GM12872 (cell line): ENCODE measurements at regions not wholly inside any gene's neighbourhood (a gene's known extent, or its start where the extent isn't known, plus 50 kb on each side); places are given as distances from the start of the nearest gene placed in this dataset.

Experiments
- TF ChIP-seq, protein P1 (sequence below): IDR thresholded peaks from 3 replicates; pipeline ENCODE4 v1.5.1; 2011; ENCODE audit warnings: low read depth, mild to moderate bottlenecking, low read length, moderate library complexity; ENCODE audit not compliant: insufficient read depth

DNA sequence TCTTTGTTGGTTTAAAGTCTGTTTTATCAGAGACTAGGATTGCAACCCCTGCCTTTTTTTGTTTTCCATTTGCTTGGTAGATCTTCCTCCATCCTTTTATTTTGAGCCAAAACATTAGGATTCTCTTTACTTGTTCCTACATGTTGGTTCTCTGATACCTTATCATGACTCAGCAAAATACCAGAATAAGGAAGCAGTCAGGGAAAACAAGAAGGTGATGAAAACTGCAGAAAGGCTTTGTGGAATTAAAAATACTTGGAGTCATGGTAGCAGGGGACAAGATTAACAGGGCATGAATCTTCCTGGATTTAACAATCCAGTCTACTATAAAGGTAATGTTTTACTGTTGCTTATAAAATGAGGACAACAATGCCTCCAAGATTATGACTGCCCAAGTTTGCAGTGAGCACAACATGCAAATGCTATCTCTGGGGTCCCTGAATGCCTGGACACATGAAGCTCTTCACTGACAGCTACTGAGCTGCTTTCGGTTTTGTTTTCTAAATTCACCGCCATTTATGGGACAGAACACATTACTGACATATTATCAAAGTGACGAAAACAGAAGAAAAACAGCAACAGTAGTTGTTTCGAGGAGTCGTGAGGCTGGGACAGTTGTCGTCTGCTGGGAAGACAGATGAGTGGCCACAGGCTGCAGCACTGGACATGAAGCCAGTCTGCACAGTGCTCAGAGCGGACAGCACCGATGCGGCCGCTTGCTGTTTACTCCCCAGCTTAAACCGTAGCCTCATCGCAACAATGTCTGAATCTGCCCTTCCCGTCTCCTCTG is 174.5 kb upstream of the DKK2 start:
- TF ChIP-seq, protein P1, sequence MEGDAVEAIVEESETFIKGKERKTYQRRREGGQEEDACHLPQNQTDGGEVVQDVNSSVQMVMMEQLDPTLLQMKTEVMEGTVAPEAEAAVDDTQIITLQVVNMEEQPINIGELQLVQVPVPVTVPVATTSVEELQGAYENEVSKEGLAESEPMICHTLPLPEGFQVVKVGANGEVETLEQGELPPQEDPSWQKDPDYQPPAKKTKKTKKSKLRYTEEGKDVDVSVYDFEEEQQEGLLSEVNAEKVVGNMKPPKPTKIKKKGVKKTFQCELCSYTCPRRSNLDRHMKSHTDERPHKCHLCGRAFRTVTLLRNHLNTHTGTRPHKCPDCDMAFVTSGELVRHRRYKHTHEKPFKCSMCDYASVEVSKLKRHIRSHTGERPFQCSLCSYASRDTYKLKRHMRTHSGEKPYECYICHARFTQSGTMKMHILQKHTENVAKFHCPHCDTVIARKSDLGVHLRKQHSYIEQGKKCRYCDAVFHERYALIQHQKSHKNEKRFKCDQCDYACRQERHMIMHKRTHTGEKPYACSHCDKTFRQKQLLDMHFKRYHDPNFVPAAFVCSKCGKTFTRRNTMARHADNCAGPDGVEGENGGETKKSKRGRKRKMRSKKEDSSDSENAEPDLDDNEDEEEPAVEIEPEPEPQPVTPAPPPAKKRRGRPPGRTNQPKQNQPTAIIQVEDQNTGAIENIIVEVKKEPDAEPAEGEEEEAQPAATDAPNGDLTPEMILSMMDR, result no peak

DNA sequence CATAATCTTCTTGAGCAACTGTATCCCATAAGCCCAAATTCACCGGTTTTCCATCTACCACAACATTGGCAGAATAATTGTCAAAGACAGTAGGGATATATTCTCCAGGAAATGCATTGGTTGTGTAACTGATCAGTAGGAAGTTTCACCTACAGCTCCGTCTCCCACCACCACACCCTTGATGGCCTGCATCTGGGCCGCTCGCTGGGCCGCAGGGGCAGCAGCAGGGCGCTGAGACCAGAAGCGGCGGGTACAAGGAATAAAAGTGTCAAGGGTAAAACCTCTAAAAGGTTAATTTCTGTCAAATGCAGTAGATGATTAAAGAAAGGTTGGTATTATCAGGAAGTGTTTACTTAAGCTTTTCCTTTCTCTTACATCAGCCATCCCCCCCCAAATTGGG is 167.6 kb upstream of the DKK2 start:
- TF ChIP-seq, protein P1, result no peak

DNA sequence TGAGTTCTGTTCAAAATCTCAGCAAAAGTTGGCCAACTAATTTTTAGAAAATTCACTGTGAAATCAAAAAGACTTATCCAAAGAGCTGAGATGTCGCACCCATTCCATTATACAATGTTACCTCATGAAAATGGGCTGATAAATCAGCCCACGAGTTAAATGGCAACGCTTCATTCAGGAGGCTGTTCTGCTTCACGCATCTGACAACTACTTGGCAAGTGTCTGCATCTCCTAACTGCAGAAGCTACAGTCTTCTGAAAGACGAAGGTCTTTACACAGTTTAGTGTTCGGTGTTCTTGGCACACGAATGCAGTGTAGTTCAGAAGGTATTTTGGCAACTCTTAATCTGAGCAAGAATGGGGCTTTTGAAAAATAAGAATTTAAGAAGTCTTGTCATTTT is 166.6 kb upstream of the DKK2 start:
- TF ChIP-seq, protein P1, result no peak

DNA sequence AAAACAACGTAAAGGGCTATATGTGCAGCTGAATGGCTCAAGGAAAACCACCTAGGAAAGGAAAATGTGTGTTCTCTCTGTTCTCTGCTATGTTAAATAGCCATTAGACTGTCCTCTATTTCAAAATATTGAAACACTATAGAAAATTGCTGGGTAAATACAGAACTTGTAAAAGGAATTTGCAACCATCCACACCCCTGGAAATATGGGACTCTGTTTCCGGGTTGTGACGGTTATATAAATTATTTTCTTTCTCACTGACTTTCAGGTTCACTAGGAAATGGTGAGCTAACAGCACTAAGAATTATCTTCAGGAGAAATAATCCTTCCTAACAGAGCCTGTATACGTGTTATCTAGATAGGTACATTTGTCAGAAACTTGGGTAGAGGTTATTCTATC is 161.0 kb upstream of the DKK2 start:
- TF ChIP-seq, protein P1, result no peak

DNA sequence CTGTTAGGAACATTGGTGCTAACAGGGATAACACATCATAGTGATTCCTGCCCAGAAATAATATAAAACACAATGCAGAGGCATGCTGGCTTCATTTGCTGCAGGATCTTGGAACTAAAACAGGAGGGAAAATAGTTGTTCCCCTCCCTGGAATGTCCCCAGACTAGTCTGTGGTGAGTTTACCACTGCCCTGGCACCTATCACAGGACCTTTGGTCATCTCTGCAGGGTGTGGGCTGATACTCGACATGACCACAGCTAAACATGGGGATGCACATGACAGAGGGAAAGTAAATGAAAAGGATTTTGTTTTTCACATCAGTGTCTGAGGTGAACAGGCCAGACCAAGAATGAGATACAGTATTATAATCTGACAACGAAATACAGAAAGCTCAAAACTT is 160.2 kb upstream of the DKK2 start:
- TF ChIP-seq, protein P1, result no peak

DNA sequence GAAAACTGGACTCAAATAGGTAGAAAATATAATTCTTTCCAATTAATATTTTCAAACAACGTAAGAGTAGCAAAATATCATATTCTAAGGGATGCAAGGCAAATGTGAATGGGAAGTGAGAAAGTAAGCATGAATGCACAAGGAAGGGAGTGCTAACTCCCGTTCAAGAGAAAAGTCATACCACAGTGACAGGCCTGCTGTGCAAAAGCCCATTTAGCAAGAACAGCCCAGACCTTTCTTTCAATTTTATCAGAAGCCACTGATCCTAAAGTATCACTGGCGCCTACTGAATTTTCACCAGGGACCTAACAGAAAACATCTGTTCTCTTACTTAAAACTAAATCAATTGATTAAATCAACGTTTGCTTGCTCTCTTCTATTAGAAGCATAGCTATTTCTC is 157.9 kb upstream of the DKK2 start:
- TF ChIP-seq, protein P1, result no peak

DNA sequence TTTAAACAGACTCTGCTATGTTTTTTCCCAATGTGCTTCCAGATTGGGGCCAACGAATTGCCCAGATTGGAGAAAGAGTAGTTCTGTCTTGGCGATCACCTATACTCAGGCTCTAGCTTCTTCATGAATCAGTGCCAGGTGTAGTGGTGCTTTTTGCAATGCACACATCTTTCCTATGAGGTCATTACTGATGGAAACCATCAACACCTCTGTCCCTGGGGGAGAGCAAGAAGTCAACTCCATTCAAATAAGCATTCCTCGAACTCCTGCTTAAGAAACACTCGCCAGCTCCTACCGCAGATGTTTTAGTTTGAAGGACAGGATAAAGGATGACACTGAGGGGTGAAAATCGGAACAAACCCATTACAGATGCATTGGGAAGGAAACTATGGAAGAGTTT is 156.5 kb upstream of the DKK2 start:
- TF ChIP-seq, protein P1, result no peak
